MCF 10A (cell line): ENCODE measurements at regions not wholly inside any gene's neighbourhood (a gene's known extent, or its start where the extent isn't known, plus 50 kb on each side); places are given as distances from the start of the nearest gene placed in this dataset.

Experiments used
- BruUV-seq: library from RNA; stranded (reverse); fragments of 400-500 nt; replicated peaks from 2 replicates; lab custom pipeline; 2021; lab: Mats Ljungman, UMichigan
- CTCF ChIA-PET: fragments of 300-600 bp; sonication (Branson Sonifier 250); formaldehyde crosslinking; extraction: SDS; loops from one replicate; lab custom pipeline; 2021; ENCODE audit warnings: antibody characterized with exemption, inconsistent platforms; lab: Yijun Ruan, JAX
- POLR2A ChIA-PET: fragments of 300-600, 350-650 bp; sonication (Branson Sonifier 250); formaldehyde crosslinking; extraction: SDS; loops from one replicate; lab custom pipeline; 2020; ENCODE audit warnings: antibody characterized with exemption, inconsistent platforms; lab: Yijun Ruan, JAX
- DNase-seq: peaks from one replicate; pipeline ENCODE4 v3.0.0-alpha.2; 2018; ENCODE audit not compliant: unreplicated experiment
- H3K27ac Mint-ChIP-seq: one replicate; pipeline ENCODE4 v1.8.0; 2022; ENCODE audit warnings: mild to moderate bottlenecking, low read depth, mixed read lengths; ENCODE audit not compliant: unreplicated experiment
- H3K27me3 Mint-ChIP-seq: one replicate; pipeline ENCODE4 v1.8.0; 2022; ENCODE audit warnings: mixed read lengths; ENCODE audit not compliant: insufficient read depth, unreplicated experiment
- H3K36me3 Mint-ChIP-seq: one replicate; pipeline ENCODE4 v1.8.0; 2022; ENCODE audit warnings: mild to moderate bottlenecking, moderate library complexity, mixed read lengths; ENCODE audit not compliant: insufficient read depth, unreplicated experiment
- H3K4me1 Mint-ChIP-seq: one replicate; pipeline ENCODE4 v1.8.0; 2022; ENCODE audit warnings: mixed read lengths; ENCODE audit not compliant: insufficient read depth, unreplicated experiment
- H3K4me3 Mint-ChIP-seq: one replicate; pipeline ENCODE4 v1.8.0; 2022; ENCODE audit warnings: mild to moderate bottlenecking, moderate library complexity, mixed read lengths; ENCODE audit not compliant: unreplicated experiment
- H3K9me3 Mint-ChIP-seq: one replicate; pipeline ENCODE4 v1.8.0; 2022; ENCODE audit warnings: mixed read lengths; ENCODE audit not compliant: unreplicated experiment
- intact Hi-C: fragments of 100-400 bp; cut with micrococcal nuclease; formaldehyde crosslinking; loops from 2 replicates; pipeline ENCODE4 v1.14.1; 2022
- TF ChIP-seq, protein P1 (sequence below): fragments of 200-600 bp; IDR thresholded peaks from one replicate; pipeline ENCODE4 v1.8.0; 2022; ENCODE audit warnings: antibody characterized with exemption, mild to moderate bottlenecking; ENCODE audit not compliant: unreplicated experiment

DNA sequence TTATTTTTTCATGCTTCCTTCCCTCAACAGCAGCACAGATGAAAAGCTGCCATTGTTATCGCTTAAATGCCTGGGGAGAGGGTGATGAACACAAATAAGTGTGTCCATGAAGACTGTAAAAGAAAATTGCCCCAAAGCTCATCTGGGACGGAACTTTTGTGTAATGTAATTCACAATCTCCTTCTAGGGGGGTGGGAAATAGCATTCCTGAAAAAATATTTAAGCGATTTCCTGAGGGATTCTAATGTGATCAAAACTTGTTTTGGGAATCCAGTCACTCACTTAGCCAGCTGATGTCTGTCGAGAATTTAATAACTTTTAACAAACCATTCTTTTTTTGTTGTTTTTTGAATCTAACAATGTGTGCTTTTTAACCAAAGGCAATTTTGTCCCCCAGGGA is 427.9 kb downstream of the PLCL1 start:
- no peak overlapping the region for H3K4me3 Mint-ChIP-seq
- ChIA-PET POLR2A (no interaction called here), CTCF (interaction anchor here (0.7 kb wide), 1 partner anchor 104 kb away, joined by 3 read pairs; no protein-coding TSS in a partner anchor)
- intact Hi-C loops = no loop called here
- no peak for DNase-seq
- no TSS peak for BruUV-seq
- H3K27ac Mint-ChIP-seq = no peak overlapping the region
- H3K9me3 Mint-ChIP-seq = no peaks in the 10 kb centered on the region
- peaks cover 55% of the 10 kb centered on the region for H3K27me3 Mint-ChIP-seq
- no peaks in the 10 kb centered on the region for H3K36me3 Mint-ChIP-seq
- no peaks in the 10 kb centered on the region for H3K4me1 Mint-ChIP-seq
- TF ChIP-seq, protein P1, sequence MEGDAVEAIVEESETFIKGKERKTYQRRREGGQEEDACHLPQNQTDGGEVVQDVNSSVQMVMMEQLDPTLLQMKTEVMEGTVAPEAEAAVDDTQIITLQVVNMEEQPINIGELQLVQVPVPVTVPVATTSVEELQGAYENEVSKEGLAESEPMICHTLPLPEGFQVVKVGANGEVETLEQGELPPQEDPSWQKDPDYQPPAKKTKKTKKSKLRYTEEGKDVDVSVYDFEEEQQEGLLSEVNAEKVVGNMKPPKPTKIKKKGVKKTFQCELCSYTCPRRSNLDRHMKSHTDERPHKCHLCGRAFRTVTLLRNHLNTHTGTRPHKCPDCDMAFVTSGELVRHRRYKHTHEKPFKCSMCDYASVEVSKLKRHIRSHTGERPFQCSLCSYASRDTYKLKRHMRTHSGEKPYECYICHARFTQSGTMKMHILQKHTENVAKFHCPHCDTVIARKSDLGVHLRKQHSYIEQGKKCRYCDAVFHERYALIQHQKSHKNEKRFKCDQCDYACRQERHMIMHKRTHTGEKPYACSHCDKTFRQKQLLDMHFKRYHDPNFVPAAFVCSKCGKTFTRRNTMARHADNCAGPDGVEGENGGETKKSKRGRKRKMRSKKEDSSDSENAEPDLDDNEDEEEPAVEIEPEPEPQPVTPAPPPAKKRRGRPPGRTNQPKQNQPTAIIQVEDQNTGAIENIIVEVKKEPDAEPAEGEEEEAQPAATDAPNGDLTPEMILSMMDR = no peak

DNA sequence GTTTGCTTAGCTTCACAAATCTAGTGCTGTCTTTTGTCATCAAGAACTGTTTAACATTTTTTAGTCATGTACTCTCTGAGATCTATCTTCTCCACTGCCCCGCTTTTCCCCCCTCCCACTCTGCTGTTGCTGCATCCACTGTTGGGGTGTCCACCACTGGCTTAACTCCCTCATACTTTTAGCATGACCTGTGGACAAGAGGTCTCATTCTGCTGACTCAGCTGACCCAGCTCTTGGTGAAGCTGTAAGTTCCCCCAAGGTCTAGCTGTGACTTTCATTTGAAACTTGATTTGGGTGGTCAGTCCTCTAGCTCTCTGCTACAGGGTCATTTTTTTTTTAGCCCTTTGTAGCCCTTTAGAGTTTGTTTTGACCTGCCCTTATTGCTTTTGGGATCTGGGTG is 427.2 kb downstream of the PLCL1 start:
- Mint-ChIP-seq H3K27ac (no peak overlapping the region), H3K4me1 (no peaks in the 10 kb centered on the region), H3K27me3 (peaks cover 55% of the 10 kb centered on the region), H3K4me3 (no peak overlapping the region), H3K9me3 (no peaks in the 10 kb centered on the region), H3K36me3 (no peaks in the 10 kb centered on the region)
- BruUV-seq = no TSS peak
- intact Hi-C loops = no loop called here
- ChIA-PET CTCF (interaction anchor here (0.9 kb wide), 1 partner anchor 65 kb away, joined by 3 read pairs; no protein-coding TSS in a partner anchor), POLR2A (no interaction called here)
- DNase-seq = no peak
- TF ChIP-seq, protein P1 = no peak

DNA sequence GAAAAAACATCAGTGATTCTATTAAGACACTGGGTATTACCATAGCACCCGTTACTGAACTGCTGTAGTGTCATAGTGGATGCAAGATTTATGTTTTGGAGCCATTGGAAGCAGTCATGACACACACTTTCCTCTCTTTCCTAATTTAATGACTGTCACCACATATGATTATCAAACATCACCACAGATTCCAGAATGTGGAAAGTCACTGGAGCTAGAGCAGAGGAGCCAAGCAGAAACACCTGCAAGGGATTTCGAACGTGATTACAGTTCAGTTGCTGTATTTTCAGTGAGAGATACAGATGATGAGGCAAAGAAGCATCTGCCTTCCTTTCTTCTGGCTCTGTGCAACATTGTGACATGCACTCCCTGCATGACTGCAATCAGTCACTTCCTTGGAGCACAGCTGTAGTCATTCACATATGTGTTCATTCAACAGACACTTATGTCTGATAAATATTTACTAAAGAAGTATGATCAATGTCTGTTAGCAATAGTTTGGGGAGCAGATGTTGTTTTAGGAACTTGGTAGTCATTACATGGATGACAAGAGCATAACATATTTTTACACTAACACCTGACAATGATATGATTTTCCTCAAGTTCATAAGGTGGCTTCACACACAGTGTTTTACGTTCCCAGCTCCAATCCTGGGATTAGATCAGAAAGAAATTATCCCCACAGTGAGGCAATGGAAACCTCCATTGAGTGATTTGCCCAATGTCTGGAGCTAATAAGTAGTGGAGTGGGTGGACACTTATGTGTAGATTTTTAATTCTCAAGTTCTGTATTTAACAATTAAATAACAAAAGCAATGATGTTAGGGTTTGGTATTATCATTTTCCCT is 416.6 kb downstream of the PLCL1 start:
- no TSS peak for BruUV-seq
- ChIA-PET POLR2A (no interaction called here), CTCF (interaction anchor here (0.5 kb wide), 1 partner anchor 446 kb away, joined by 3 read pairs; no protein-coding TSS in a partner anchor)
- no peak overlapping the region for H3K27ac Mint-ChIP-seq
- H3K27me3 Mint-ChIP-seq = no peaks in the 10 kb centered on the region
- TF ChIP-seq, protein P1 = no peak
- no peaks in the 10 kb centered on the region for H3K36me3 Mint-ChIP-seq
- no peak overlapping the region for H3K4me3 Mint-ChIP-seq
- H3K9me3 Mint-ChIP-seq = no peaks in the 10 kb centered on the region
- no peak for DNase-seq
- intact Hi-C loops = no loop called here
- no peaks in the 10 kb centered on the region for H3K4me1 Mint-ChIP-seq

DNA sequence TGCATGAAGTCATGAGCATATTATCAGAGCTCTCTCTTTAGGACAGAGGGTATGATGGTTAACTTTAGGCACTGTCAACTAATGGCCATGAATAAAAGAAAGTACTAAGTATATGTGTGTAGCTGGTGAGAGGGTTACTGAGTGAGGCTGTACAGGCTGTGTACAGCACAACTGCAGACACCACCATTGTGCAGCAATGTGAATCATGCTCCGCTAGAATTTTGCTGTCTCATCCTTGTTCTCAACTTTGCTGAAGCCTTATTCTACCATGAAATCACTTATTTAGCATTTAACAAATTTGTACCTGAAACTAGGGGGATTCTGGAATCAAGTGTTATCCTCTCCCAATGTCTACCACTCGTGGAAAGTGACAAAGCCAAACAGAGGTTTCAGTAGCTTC is 414.9 kb downstream of the PLCL1 start:
- Mint-ChIP-seq H3K36me3 (no peaks in the 10 kb centered on the region), H3K27ac (no peak overlapping the region), H3K4me1 (no peaks in the 10 kb centered on the region), H3K4me3 (no peak overlapping the region), H3K27me3 (no peaks in the 10 kb centered on the region), H3K9me3 (no peaks in the 10 kb centered on the region)
- ChIA-PET POLR2A (interaction anchor here (0.5 to 0.6 kb wide), 2 partner anchors 33 to 1704 kb away, joined by 3 to 4 read pairs; no protein-coding TSS in a partner anchor), CTCF (interaction anchor here (1.0 kb wide), 1 partner anchor 395 kb away, joined by 3 read pairs; no protein-coding TSS in a partner anchor)
- intact Hi-C loops = no loop called here
- TF ChIP-seq, protein P1 = no peak
- no peak for DNase-seq
- BruUV-seq = no TSS peak
